ENCODE measurements at regions not wholly inside any gene's neighbourhood (a gene's known extent, or its start where the extent isn't known, plus 50 kb on each side); places are given as distances from the start of the nearest gene placed in this dataset.

- TF ChIP-seq CTCF (IDR thresholded peaks at IDR 0.05; ENCODE audit: insufficient read depth, low read length) = no peak
- DNase-seq (ENCODE audit: low read depth) = no peak
- no peak overlapping the region for H3K4me3 ChIP-seq (ENCODE audit: low read depth, low read length)
Observed at GRCh38 chr11:128164080-128164741, 423.1 kb downstream of the ETS1 start.

- TF ChIP-seq CTCF (IDR thresholded peaks at IDR 0.05; ENCODE audit: insufficient read depth, low read length) = no peak
- H3K4me3 ChIP-seq (ENCODE audit: low read depth, low read length) = no peak overlapping the region
- no peak for DNase-seq (ENCODE audit: low read depth)
Observed at GRCh38 chr11:128161994-128162393, 425.4 kb downstream of the ETS1 start.

GRCh38 chr11:128161436-128161835 lies 425.9 kb downstream of the ETS1 start:
- DNase-seq (ENCODE audit: low read depth) = no peak
- H3K4me3 ChIP-seq (ENCODE audit: low read depth, low read length) = no peak overlapping the region
- no peak for TF ChIP-seq CTCF (IDR thresholded peaks at IDR 0.05; ENCODE audit: insufficient read depth, low read length)

- no peak for TF ChIP-seq CTCF (IDR thresholded peaks at IDR 0.05; ENCODE audit: insufficient read depth, low read length)
- no peak for DNase-seq (ENCODE audit: low read depth)
- H3K4me3 ChIP-seq (ENCODE audit: low read depth, low read length) = no peak overlapping the region
Observed at GRCh38 chr11:128158860-128159259, 428.5 kb downstream of the ETS1 start.

- peak; percentile 82 for TF ChIP-seq CTCF (IDR thresholded peaks at IDR 0.05; ENCODE audit: insufficient read depth, low read length)
- peak; percentile 89 for DNase-seq (ENCODE audit: low read depth)
- peak overlapping the region; percentile 26 for H3K4me3 ChIP-seq (ENCODE audit: low read depth, low read length)
Observed at GRCh38 chr11:128157423-128158298, 429.7 kb downstream of the ETS1 start.

- no peak for DNase-seq (ENCODE audit: low read depth)
- no peak overlapping the region for H3K4me3 ChIP-seq (ENCODE audit: low read depth, low read length)
- TF ChIP-seq CTCF (IDR thresholded peaks at IDR 0.05; ENCODE audit: insufficient read depth, low read length) = no peak
Observed at GRCh38 chr11:128156486-128156885, 430.9 kb downstream of the ETS1 start.

All from fibroblast of the aortic adventitia (primary cell).